GM13977 (cell line): ENCODE measurements at regions not wholly inside any gene's neighbourhood (a gene's known extent, or its start where the extent isn't known, plus 50 kb on each side); places are given as distances from the start of the nearest gene placed in this dataset.

ENCODE experiments used
- DNase-seq: peaks from one replicate; pipeline ENCODE4 v3.0.0; 2012; ENCODE audit warnings: low spot score
- CTCF ChIP-seq: IDR thresholded peaks from 2 replicates; pipeline ENCODE4 v1.5.1; 2012; ENCODE audit warnings: mild to moderate bottlenecking, control low read depth; ENCODE audit not compliant: insufficient read depth; ENCODE audit errors: extremely low read depth, missing control alignments
- in situ Hi-C: fragments of 300-500 bp; cut with MboI; formaldehyde crosslinking; loops from one replicate; pipeline ENCODE4 v1.12.0; 2022; ENCODE audit warnings: low sequenced_read_pairs, low pct_unique_long_range_greater_than_20kb, mixed read lengths, inconsistent platforms; ENCODE audit not compliant: unreplicated experiment

- in situ Hi-C loops = loop anchor here (25.0 kb wide), 2 partner anchors 415 to 1090 kb away; no protein-coding TSS in a partner anchor
- DNase-seq = no peak
- no peak for TF ChIP-seq CTCF
Measured at GRCh38 chr21:35827004-35827403, 233.3 kb downstream of the SETD4 start.

- no peak for DNase-seq
- in situ Hi-C loops = loop anchor here (25.0 kb wide), 2 partner anchors 413 to 1088 kb away; no protein-coding TSS in a partner anchor
- no peak for TF ChIP-seq CTCF
Measured at GRCh38 chr21:35825370-35826353, 234.7 kb downstream of the SETD4 start.

GRCh38 chr21:35824136-35824535, 236.2 kb downstream of the SETD4 start:
- TF ChIP-seq CTCF = no peak
- in situ Hi-C loops = no loop called here
- DNase-seq = no peak

GRCh38 chr21:35819134-35819533, 241.2 kb downstream of the SETD4 start:
- no peak for TF ChIP-seq CTCF
- in situ Hi-C loops = no loop called here
- DNase-seq = no peak

GRCh38 chr21:35818597-35818996, 241.7 kb downstream of the SETD4 start:
- no peak for TF ChIP-seq CTCF
- no peak for DNase-seq
- in situ Hi-C loops = no loop called here

GRCh38 chr21:35814858-35815619, 245.3 kb downstream of the SETD4 start:
- no peak for DNase-seq
- no peak for TF ChIP-seq CTCF
- in situ Hi-C loops = no loop called here
